ENCODE measurements at regions not wholly inside any gene's neighbourhood (a gene's known extent, or its start where the extent isn't known, plus 50 kb on each side); places are given as distances from the start of the nearest gene placed in this dataset.

- H3K9ac ChIP-seq (ENCODE audit: low read length) = no peak overlapping the region
- no peaks in the 10 kb centered on the region for H3K4me1 ChIP-seq (ENCODE audit: control insufficient read depth in 1 of 2, insufficient read depth in 2 of 2, low read length in 2 of 2)
- no peaks in the 10 kb centered on the region for H3K9me2 ChIP-seq (ENCODE audit: insufficient read depth)
- no peaks in the 10 kb centered on the region for H4K20me1 ChIP-seq (ENCODE audit: insufficient read depth)
- H3K27ac ChIP-seq (ENCODE audit: low read depth, low read length) = no peak overlapping the region
- H3K27me3 ChIP-seq (ENCODE audit: insufficient read depth, low read length) = no peaks in the 10 kb centered on the region; the same call in none of the 2 replicates
- H3K79me2 ChIP-seq (ENCODE audit: insufficient read depth, low read length) = no peaks in the 10 kb centered on the region
- H3K4me3 ChIP-seq (replicated peaks in 1 of 2; ENCODE audit: low read depth in 1 of 2, low read length in 2 of 2) = no peak overlapping the region
- no TSS peak for BruUV-seq (replicated peaks)
- POLR2A ChIA-PET = no interaction called here
- ATAC-seq (no peak), DNase-seq (ENCODE audit: low read depth, low spot score) (no peak)
- H3K9me3 ChIP-seq (ENCODE audit: control insufficient read depth in 1 of 2, insufficient read depth in 1 of 2, low read depth in 1 of 2, low read length in 2 of 2) = no peaks in the 10 kb centered on the region
- TF ChIP-seq ELF1 (IDR thresholded peaks at IDR 0.05; ENCODE audit: borderline replicate concordance, low read depth) (no peak), CTCF (IDR thresholded peaks at IDR 0.05 in 2 of 3, conservative IDR thresholded peaks at IDR 0.05 in 1 of 3; ENCODE audit: borderline replicate concordance in 1 of 3, insufficient read depth in 1 of 3, low read depth in 2 of 3, low read length in 2 of 3) (no peak), TCF7L2 (IDR thresholded peaks at IDR 0.05; ENCODE audit: borderline replicate concordance, extremely low read depth, insufficient read depth, insufficient read length) (no peak), ZBTB33 (IDR thresholded peaks at IDR 0.05; ENCODE audit: extremely low read depth, insufficient replicate concordance, low read length) (no peak), CBX3 (IDR thresholded peaks at IDR 0.05; ENCODE audit: low read depth) (no peak), ZFX (IDR thresholded peaks at IDR 0.05) (no peak), SIN3A (IDR thresholded peaks at IDR 0.05; ENCODE audit: low read depth) (no peak), MAX (IDR thresholded peaks at IDR 0.05) (no peak), EZH2phosphoT487 (IDR thresholded peaks at IDR 0.05; ENCODE audit: borderline replicate concordance) (no peak), REST (IDR thresholded peaks at IDR 0.05; ENCODE audit: low read depth) (no peak), ATF3 (IDR thresholded peaks at IDR 0.05) (no peak), CEBPB (IDR thresholded peaks at IDR 0.05; ENCODE audit: low read depth) (no peak), FOSL1 (IDR thresholded peaks at IDR 0.05; ENCODE audit: low read depth) (no peak), ZNF274 (IDR thresholded peaks at IDR 0.05; ENCODE audit: low read depth, low read length) (no peak), SP1 (IDR thresholded peaks at IDR 0.05; ENCODE audit: low read depth) (no peak), SRF (IDR thresholded peaks at IDR 0.05; ENCODE audit: low read depth) (no peak), EZH2 (IDR thresholded peaks at IDR 0.05) (no peak), JUND (IDR thresholded peaks at IDR 0.05) (no peak), POLR2A (IDR thresholded peaks at IDR 0.05; ENCODE audit: borderline replicate concordance, extremely low read depth, insufficient read depth, insufficient read length) (no peak)
- intact Hi-C loops (cut with micrococcal nuclease) = no loop called here
- H3K4me2 ChIP-seq (ENCODE audit: low read length) = no peak overlapping the region
- H3K36me3 ChIP-seq (ENCODE audit: control insufficient read depth in 1 of 2, insufficient read depth in 2 of 2, low read length in 2 of 2) = no peaks in the 10 kb centered on the region
- RAD21 ChIA-PET (ENCODE audit: low non-redundant PET in 1 of 2, low total read pairs in 2 of 2, uncharacterized antibody in 2 of 2, unreplicated experiment in 2 of 2) = no interaction called here
- no peak overlapping the region for H2AFZ ChIP-seq (ENCODE audit: low read depth, low read length, poor library complexity, severe bottlenecking)
- CTCF ChIA-PET = no interaction called here
These were observed 298.6 kb downstream of the LMX1A start for GRCh38 chr1:165057956-165058355.

Measured in HCT116 (cell line).